ENCODE measurements at regions not wholly inside any gene's neighbourhood (a gene's known extent, or its start where the extent isn't known, plus 50 kb on each side); places are given as distances from the start of the nearest gene placed in this dataset.
"Not testable (repeated sequence)": the region's sequence is repeated elsewhere in the genome, so short reads cannot be mapped to it uniquely, and the experiment has no call there.

DNA sequence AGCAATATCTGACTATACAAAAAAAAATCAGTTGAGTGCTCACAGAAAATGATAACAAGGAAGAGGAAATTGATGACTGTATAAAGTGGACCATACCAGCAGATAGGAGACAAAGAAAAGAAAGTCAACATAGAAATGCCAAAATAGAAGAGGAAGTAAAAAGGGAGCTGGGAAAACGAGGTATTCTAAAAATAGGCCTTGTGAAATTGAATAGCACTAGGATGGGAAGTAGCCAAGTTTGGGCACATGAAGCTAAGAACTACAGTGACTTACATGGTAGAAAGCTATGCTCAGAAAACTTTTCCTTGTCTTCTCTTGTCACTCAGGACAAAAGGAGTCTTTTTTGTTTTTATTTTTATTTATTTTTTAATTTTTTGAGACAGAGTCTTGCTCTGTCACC is 76.2 kb upstream of the APBB1IP start:
- Histone ChIP-seq H3K27me3 (no peaks in the 10 kb centered on the region), H3K36me3 (no peaks in the 10 kb centered on the region), H3K4me3 (no peak overlapping the region), H3K27ac (no peak overlapping the region), H3K9me3 (no peaks in the 10 kb centered on the region), H3K4me1 (no peaks in the 10 kb centered on the region)
- no peak for DNase-seq
- ATAC-seq (ENCODE audit: low FRiP score in 2 of 2), result no peak
- WGBS, 2 donors, result 4% methylated on average over 1 of the region's 1 CpG
- TF ChIP-seq EP300 (IDR thresholded peaks at IDR 0.05), result no peak
- no peak for TF ChIP-seq POLR2AphosphoS5 (IDR thresholded peaks at IDR 0.05)
- no peak for TF ChIP-seq POLR2A (IDR thresholded peaks at IDR 0.05)
- TF ChIP-seq, protein P1, sequence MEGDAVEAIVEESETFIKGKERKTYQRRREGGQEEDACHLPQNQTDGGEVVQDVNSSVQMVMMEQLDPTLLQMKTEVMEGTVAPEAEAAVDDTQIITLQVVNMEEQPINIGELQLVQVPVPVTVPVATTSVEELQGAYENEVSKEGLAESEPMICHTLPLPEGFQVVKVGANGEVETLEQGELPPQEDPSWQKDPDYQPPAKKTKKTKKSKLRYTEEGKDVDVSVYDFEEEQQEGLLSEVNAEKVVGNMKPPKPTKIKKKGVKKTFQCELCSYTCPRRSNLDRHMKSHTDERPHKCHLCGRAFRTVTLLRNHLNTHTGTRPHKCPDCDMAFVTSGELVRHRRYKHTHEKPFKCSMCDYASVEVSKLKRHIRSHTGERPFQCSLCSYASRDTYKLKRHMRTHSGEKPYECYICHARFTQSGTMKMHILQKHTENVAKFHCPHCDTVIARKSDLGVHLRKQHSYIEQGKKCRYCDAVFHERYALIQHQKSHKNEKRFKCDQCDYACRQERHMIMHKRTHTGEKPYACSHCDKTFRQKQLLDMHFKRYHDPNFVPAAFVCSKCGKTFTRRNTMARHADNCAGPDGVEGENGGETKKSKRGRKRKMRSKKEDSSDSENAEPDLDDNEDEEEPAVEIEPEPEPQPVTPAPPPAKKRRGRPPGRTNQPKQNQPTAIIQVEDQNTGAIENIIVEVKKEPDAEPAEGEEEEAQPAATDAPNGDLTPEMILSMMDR (IDR thresholded peaks at IDR 0.05), result no peak

DNA sequence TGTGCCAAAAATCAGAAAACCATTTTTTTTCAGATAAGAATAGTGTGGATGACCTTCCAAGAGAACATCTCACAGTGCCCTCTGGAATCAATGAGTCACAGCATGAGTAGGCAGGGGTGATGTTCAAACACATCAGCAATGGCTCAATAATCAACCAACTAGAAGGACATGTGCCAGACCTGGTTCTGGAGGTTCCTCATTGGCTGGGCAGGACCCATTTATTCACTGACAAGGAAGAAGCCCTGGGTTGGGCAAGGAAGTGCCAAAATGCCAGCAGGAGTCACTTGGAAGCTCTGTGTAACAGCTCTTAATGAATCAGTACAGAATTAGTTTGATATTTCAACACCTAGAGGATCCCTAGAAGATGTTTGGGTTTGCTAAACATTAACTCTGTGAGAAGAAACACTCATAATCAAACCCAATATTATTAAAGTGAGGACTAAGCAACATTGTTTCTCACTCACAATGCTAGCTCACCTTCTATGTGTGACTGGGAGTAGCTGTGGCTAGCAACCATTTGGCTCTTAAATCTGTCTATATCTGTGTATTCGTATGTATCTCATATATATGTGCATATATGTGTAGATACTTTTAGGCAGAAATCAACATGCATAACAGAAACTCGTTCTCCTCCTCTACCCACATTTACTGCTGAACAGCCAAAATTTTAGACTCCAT is 72.3 kb upstream of the APBB1IP start:
- H3K4me1 ChIP-seq, result no peaks in the 10 kb centered on the region
- ATAC-seq (ENCODE audit: low FRiP score in 2 of 2) (no peak), DNase-seq (peak in 1 of 2 donors; percentile 27)
- H3K27ac ChIP-seq, result no peak overlapping the region
- no peaks in the 10 kb centered on the region for H3K36me3 ChIP-seq
- H3K9me3 ChIP-seq, result no peaks in the 10 kb centered on the region
- TF ChIP-seq EP300 (IDR thresholded peaks at IDR 0.05) (no peak), POLR2A (IDR thresholded peaks at IDR 0.05) (no peak), POLR2AphosphoS5 (IDR thresholded peaks at IDR 0.05) (no peak)
- TF ChIP-seq, protein P1 (IDR thresholded peaks at IDR 0.05), result no peak
- H3K4me3 ChIP-seq, result no peak overlapping the region
- 36 to 73% methylated on average over 2 of the region's 2 CpGs for WGBS, 2 donors
- no peaks in the 10 kb centered on the region for H3K27me3 ChIP-seq

DNA sequence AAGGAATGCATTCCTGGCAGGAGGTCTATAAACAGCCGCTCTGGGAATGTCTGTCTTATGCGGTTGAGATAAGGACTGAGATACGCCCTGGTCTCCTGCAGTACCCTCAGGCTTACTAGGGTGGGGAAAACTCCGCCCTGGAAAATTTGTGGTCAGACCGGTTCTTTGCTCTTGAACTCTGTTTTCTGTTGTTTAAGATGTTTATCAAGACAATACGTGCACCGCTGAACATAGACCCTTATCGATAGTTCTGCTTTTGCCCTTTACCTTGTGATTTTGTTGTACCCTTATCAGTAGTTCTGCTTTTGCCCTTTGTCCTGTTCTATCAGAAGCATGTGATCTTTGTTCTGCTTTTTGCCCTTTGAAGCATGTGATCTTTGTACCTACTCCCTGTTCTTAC is 71.1 kb upstream of the APBB1IP start:
- DNase-seq; H3K4me3 ChIP-seq; H3K27me3 ChIP-seq; ATAC-seq (ENCODE audit: low FRiP score in 2 of 2); H3K4me1 ChIP-seq; H3K9me3 ChIP-seq; H3K27ac ChIP-seq; H3K36me3 ChIP-seq: not testable (repeated sequence)
- 79 to 83% methylated on average over 8 of the region's 8 CpGs for WGBS, 2 donors

DNA sequence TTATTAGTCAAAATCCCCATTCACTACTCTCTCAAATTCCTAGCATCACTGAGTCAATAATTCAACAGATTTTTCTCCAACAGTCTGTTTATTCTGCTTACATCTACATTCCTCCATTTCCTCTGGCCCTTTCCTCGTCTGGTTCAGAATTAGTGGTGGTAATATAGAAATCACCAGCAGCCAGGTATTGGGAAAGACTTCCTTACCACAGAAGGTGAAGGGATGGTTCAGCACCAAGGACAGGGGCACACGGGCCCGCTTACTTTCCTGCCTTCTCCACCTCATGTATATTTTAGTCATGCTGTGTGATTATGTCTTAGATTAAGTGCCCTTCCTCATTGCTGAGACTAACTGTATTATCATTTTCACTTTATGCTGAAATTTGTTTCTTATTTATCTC is 70.4 kb upstream of the APBB1IP start:
- Histone ChIP-seq H3K27me3 (no peaks in the 10 kb centered on the region), H3K36me3 (no peaks in the 10 kb centered on the region), H3K4me1 (no peaks in the 10 kb centered on the region), H3K4me3 (no peak overlapping the region), H3K27ac (no peak overlapping the region), H3K9me3 (no peaks in the 10 kb centered on the region)
- peak in 1 of 2 donors; percentile 44 for DNase-seq
- WGBS, 2 donors, result 4 to 12% methylated on average over 3 of the region's 3 CpGs
- no peak for TF ChIP-seq POLR2AphosphoS5 (IDR thresholded peaks at IDR 0.05)
- TF ChIP-seq, protein P1 (IDR thresholded peaks at IDR 0.05), result no peak
- no peak for TF ChIP-seq EP300 (IDR thresholded peaks at IDR 0.05)
- no peak for TF ChIP-seq POLR2A (IDR thresholded peaks at IDR 0.05)
- peak in 1 of 2 donors; percentile 60 for ATAC-seq (ENCODE audit: low FRiP score in 2 of 2)

DNA sequence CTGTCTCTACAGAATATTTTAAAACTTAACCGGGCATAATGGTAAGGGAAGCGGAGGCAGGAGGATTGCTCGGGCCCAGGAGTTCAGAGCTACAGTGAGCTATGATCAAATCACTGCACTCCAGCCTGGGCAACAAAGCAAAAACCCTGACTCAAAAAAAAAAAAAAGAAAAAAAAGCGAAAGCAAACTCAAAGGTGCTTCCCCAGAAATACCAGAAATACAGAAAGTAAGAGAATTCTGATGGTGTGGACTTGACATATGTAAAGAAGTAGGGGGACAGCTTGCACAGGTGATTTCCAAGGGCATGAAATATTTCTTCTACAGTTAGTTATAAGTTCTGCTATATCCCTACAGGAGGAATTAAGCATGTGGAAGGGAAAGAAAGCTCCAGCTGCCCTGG is 69.7 kb upstream of the APBB1IP start:
- H3K4me1 ChIP-seq, result no peaks in the 10 kb centered on the region
- no peaks in the 10 kb centered on the region for H3K9me3 ChIP-seq
- TF ChIP-seq EP300 (IDR thresholded peaks at IDR 0.05) (no peak), POLR2A (IDR thresholded peaks at IDR 0.05) (no peak), POLR2AphosphoS5 (IDR thresholded peaks at IDR 0.05) (no peak)
- TF ChIP-seq, protein P1 (IDR thresholded peaks at IDR 0.05), result no peak
- no peak overlapping the region for H3K27ac ChIP-seq
- no peaks in the 10 kb centered on the region for H3K36me3 ChIP-seq
- no peak for ATAC-seq (ENCODE audit: low FRiP score in 2 of 2)
- no peak for DNase-seq
- H3K4me3 ChIP-seq, result no peak overlapping the region
- H3K27me3 ChIP-seq, result no peaks in the 10 kb centered on the region
- 58 to 67% methylated on average over 4 of the region's 4 CpGs for WGBS, 2 donors
